ENCODE measurements at regions not wholly inside any gene's neighbourhood (a gene's known extent, or its start where the extent isn't known, plus 50 kb on each side); places are given as distances from the start of the nearest gene placed in this dataset.

DNA sequence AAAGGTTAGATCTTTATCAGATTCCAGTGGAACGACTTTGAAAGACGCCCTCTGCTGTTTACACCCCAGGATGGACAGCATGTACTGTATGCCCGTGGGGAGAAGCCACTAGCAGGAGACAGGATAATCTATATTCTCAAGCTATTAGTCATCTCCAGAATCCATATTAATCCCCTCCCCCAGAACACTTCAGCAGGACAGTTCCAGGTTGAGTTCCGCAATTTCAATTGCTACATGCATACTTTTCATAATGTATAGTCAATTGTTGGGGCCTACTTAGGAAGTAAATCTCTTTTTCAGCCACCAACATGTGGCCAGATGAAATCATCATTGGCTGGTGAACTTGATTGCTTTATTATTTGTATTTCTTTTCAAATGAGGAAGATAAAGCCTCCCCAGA, 313.1 kb upstream of the SMIM30 start:
- TF ChIP-seq CTCF (conservative IDR thresholded peaks at IDR 0.05; ENCODE audit: low read length) (peak; percentile 25; the same call in 1 of the 2 replicates), EZH2phosphoT487 (IDR thresholded peaks at IDR 0.05; ENCODE audit: borderline replicate concordance) (no peak)
